GM21737 (cell line): ENCODE measurements at regions not wholly inside any gene's neighbourhood (a gene's known extent, or its start where the extent isn't known, plus 50 kb on each side); places are given as distances from the start of the nearest gene placed in this dataset.
"Not testable (repeated sequence)": the region's sequence is repeated elsewhere in the genome, so short reads cannot be mapped to it uniquely, and the experiment has no call there.

Experiments
- ATAC-seq: cut with Tn5 transposase; IDR thresholded peaks from one replicate; pipeline ENCODE4 v1.9.1; 2021; ENCODE audit warnings: mild to moderate bottlenecking, moderate library complexity; ENCODE audit not compliant: unreplicated experiment

DNA sequence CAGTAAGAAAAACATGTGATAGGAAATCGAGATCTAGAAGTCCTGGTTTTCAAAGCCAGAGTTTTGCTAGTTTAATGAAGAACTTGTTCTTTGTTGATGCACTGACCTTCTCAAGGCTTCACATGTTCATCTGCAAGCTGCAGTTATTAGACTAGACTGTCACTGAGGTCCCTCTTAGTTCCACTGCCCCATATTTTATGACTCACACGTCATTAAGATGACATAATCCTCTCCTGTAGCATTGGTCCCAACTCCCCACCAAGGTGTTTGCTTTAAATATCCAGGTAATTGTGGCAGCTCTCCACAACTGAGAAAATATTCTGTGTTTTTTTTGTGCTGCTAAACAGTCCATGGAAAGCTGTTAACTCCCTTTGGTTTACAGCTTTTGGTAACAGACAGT lies 149.7 kb downstream of the MREG start:
- ATAC-seq, result no peak

- ATAC-seq, result no peak
Observed at GRCh38 chr2:215862351-215862771, 151.0 kb downstream of the MREG start.

- no peak for ATAC-seq
Observed at GRCh38 chr2:215861607-215862350, 151.6 kb downstream of the MREG start.

- ATAC-seq, result no peak
Observed at GRCh38 chr2:215856080-215856479, 157.3 kb downstream of the MREG start.

GRCh38 chr2:215855308-215855707 lies 158.0 kb downstream of the MREG start:
- ATAC-seq, result not testable (repeated sequence)

DNA sequence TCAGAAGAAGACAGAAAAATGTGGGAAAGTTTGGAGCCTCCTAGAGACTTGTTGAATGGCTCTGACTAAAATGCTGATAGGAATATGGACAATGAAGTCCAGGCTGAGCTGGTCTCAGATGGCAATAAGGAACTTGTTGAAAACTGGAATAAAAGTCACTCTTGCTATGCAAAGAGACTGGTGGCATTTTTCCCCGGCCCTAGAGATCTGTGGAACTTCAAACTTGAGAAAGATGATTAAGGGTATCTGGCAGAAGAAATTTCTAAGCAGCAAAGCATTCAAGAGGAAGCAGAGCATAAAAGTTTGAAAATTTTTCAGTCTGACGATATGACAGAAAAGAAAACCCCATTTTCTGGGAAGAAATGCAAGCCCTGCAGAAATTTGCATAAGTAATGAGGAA lies 159.3 kb downstream of the MREG start:
- ATAC-seq, result no peak

- ATAC-seq, result no peak
Observed at GRCh38 chr2:215851696-215852095, 161.7 kb downstream of the MREG start.

- ATAC-seq, result no peak
Observed at GRCh38 chr2:215851082-215851481, 162.3 kb downstream of the MREG start.

GRCh38 chr2:215850380-215850779 lies 163.0 kb downstream of the MREG start:
- ATAC-seq, result no peak

DNA sequence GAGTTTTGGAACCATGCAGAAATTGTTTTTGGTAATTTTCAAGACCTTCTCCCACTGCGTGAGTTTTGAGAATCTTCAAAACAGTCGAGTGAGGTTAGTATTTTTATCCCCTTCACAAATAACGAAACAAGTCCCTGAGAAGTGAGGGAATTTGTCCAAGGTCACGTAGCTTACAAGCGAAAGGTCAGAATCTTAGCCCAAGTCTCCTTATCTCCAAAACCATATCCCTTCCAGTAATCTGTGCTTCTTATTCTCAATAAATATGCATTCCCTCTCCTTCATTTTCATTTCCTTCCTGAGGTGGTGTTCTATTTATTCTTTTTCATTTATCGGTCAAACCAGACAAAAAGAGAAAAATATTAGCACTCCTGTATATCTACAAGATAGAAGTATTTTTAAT lies 163.6 kb downstream of the MREG start:
- ATAC-seq, result no peak

- ATAC-seq, result no peak
Observed at GRCh38 chr2:215848698-215849097, 164.7 kb downstream of the MREG start.

DNA sequence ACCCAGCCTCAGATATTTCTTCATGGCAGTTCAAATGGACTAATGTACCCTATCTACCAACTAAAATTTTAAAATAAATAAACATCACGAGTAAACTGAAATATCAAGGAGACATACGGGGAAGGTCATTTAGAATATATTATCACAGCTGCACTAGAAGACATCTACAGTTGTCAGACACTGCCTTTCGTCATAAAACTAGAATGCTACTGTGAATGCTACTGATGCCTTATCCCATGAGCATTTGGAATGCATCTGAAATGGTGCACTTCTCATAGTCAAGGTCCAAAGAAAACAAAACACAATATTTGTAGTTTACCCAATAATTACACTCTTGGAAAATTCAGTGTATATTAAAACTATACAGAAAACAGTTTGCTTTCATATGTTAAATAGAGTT lies 165.2 kb downstream of the MREG start:
- no peak for ATAC-seq

- no peak for ATAC-seq
Observed at GRCh38 chr2:215847718-215848117, 165.6 kb downstream of the MREG start.

- no peak for ATAC-seq
Observed at GRCh38 chr2:215847056-215847455, 166.3 kb downstream of the MREG start.

GRCh38 chr2:215845839-215846586 lies 167.3 kb downstream of the MREG start:
- peak; percentile 61 for ATAC-seq

DNA sequence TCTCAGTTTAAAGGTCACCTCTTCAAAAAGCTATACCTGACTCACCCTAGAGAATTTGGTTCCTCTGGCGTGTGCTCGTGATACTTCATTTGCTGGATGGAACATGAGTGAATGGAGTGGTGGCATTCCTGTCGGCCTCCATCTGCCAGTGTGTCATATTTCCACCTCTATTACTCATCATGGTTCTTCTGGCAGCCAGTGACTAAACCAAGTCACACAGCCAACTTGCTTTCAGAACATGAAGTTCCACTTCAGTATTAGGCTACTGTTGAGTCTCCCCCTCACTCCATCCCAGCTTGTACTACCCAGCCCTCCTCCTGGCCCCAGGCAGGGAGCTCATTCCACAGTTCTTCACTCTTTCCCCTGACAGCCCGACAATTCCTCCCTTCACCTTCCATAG lies 169.8 kb downstream of the MREG start:
- ATAC-seq, result no peak

DNA sequence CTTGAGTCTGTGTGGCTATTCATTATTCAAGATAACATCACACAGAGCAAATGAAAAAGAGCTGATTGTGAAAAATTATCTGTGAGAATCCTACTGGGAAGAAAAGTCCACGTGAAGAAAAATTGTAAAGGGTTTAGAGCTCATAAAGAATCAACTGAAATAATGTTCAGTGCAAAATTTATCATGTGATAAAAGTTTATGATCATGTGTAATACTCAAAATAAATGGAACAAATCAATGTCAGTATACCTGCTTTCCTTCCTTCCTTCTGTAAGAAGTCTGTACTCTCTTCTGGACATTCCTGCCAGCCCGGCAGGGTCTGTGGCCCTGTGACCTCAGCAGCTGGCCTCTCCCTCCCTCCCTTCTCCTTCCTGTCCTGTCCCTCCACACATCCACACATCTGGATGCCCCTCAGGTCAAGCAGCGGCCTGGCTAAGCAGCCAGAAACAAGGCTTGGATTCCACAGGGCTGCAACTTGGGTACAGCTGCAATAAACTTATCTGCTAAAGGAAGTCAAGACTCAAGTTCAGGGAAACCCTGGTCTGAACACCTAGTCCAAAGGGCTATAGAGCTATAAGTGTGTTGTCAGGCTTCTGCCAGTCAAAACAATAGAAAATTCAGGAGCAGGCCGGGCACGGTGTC lies 172.1 kb downstream of the MREG start:
- ATAC-seq, result no peak

DNA sequence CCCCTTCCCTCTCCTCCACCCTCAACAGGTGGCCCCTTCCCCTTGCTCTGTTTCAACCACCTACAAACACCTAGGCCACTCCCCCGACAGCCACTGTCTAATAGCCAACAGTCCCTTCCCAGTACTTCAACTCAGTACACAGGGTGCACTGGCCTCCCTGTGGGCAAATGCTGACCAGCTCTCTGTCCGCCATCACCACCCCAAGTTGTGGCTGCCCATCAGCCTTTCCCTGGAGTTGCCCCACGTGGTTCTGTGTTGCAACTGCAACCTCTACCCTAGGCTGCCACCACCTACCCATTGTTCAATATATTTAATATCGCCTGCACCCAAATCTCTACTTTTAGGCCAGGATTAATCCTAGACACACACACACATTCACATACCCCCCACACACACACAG lies 173.5 kb downstream of the MREG start:
- no peak for ATAC-seq

- ATAC-seq, result no peak
Observed at GRCh38 chr2:215839309-215839708, 174.0 kb downstream of the MREG start.

DNA sequence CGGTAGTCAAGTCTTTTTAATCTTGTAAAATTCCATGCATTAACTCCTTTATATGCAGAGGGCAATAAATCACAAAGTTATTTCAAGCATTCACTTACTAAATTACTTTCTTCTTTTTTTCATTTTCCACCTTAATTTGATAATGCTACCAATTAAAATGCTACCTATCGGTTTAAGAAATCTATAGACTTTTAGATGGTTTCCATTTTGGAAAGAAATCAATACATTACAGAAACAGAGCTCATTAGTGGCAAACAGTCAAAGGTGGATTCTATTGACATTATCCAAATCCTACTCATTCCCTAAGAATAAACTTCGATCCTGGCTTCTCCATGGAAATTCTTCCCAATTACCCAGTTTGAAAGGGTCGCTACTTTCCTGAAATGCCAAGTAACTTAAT lies 176.5 kb downstream of the MREG start:
- no peak for ATAC-seq

DNA sequence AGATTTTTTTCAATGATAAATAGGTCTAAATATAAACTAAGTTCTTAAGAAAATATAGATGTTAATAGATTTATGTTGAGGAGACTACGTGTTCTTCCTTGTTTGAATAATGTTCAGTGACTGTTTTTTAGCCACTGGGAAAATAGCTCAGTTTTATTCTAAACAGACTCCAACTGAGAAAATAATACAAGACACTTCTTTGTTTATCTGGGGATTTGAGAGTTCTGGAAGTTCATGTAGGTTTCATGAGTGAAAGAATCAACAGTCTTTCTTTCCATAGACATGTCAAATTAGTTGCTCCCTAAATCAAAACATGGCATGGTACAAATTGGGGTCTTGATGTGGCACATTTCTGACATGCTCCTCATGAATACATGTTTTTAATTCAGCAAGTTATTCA lies 177.7 kb downstream of the MREG start:
- ATAC-seq, result no peak

DNA sequence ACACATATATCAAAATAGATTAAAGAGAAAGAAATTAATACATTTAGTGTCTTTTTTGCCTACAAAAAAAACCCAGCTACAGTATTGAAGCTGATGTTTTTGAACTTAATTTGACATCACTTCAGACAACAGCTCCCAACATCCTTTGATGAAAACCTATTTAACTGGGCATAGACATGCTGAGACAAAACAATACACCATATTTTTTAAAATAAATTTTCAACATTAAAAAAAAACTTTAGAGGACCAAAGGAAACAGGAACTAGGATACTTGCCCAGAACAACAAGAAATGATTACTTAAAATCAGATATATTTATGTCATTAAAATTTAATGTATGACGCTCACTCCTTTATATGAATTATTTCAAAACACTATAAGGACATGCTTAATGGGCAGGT lies 178.1 kb downstream of the MREG start:
- ATAC-seq, result no peak
